BLaER1 (cell line): ENCODE measurements at regions not wholly inside any gene's neighbourhood (a gene's known extent, or its start where the extent isn't known, plus 50 kb on each side); places are given as distances from the start of the nearest gene placed in this dataset.

ENCODE experiments used
- H3K27ac ChIP-seq: shearing (Covaris generic); formaldehyde crosslinking; 2 replicates; pipeline ENCODE4 v1.8.1; 2022
- H3K27me3 ChIP-seq: shearing (Covaris generic); formaldehyde crosslinking; 2 replicates; pipeline ENCODE4 v1.8.1; 2022
- H3K36me3 ChIP-seq: shearing (Covaris generic); formaldehyde crosslinking; 2 replicates; pipeline ENCODE4 v1.8.1; 2022
- H3K4me1 ChIP-seq: shearing (Covaris generic); formaldehyde crosslinking; 2 replicates; pipeline ENCODE4 v1.8.1; 2022
- H3K4me2 ChIP-seq: shearing (Covaris generic); formaldehyde crosslinking; 2 replicates; pipeline ENCODE4 v1.8.1; 2022
- H3K4me3 ChIP-seq: shearing (Covaris generic); formaldehyde crosslinking; 2 replicates; pipeline ENCODE4 v1.8.1; 2022
- H3K9ac ChIP-seq: shearing (Covaris generic); formaldehyde crosslinking; 2 replicates; pipeline ENCODE4 v1.8.1; 2022
- H3K9me3 ChIP-seq: shearing (Covaris generic); formaldehyde crosslinking; 2 replicates; pipeline ENCODE4 v1.8.1; 2022
- H4K20me1 ChIP-seq: shearing (Covaris generic); formaldehyde crosslinking; 2 replicates; pipeline ENCODE4 v1.8.1; 2022
- Cebpa-rat ChIP-seq: shearing (Covaris generic); IDR thresholded peaks from 2 replicates; pipeline ENCODE4 v1.8.1; 2022

- no peaks in the 10 kb centered on the region for H3K36me3 ChIP-seq
- H3K4me2 ChIP-seq, result no peak overlapping the region
- no peak overlapping the region for H3K4me3 ChIP-seq
- no peak for TF ChIP-seq Cebpa-rat
- H3K4me1 ChIP-seq, result no peaks in the 10 kb centered on the region
- H3K27ac ChIP-seq, result no peak overlapping the region
- H3K9ac ChIP-seq, result no peak overlapping the region
- no peaks in the 10 kb centered on the region for H4K20me1 ChIP-seq
- H3K27me3 ChIP-seq, result no peaks in the 10 kb centered on the region
- H3K9me3 ChIP-seq, result no peaks in the 10 kb centered on the region
These were observed 63.7 kb downstream of the SPCS3 start for GRCh38 chr4:176383273-176384077.

- Histone ChIP-seq H4K20me1 (no peaks in the 10 kb centered on the region), H3K27me3 (no peaks in the 10 kb centered on the region), H3K4me3 (no peak overlapping the region), H3K4me1 (no peaks in the 10 kb centered on the region), H3K36me3 (no peaks in the 10 kb centered on the region), H3K4me2 (no peak overlapping the region), H3K27ac (no peak overlapping the region), H3K9ac (no peak overlapping the region), H3K9me3 (no peaks in the 10 kb centered on the region)
- TF ChIP-seq Cebpa-rat, result no peak
These were observed 65.8 kb downstream of the SPCS3 start for GRCh38 chr4:176385601-176386000.

- Histone ChIP-seq H3K36me3 (no peaks in the 10 kb centered on the region), H3K4me1 (no peaks in the 10 kb centered on the region), H3K4me3 (no peak overlapping the region), H3K4me2 (no peak overlapping the region), H3K9ac (no peak overlapping the region), H3K27me3 (no peaks in the 10 kb centered on the region), H4K20me1 (no peaks in the 10 kb centered on the region), H3K27ac (no peak overlapping the region), H3K9me3 (no peaks in the 10 kb centered on the region)
- no peak for TF ChIP-seq Cebpa-rat
These were observed 67.8 kb downstream of the SPCS3 start for GRCh38 chr4:176387571-176387970.

- no peak for TF ChIP-seq Cebpa-rat
- no peak overlapping the region for H3K9ac ChIP-seq
- no peaks in the 10 kb centered on the region for H3K4me1 ChIP-seq
- no peak overlapping the region for H3K27ac ChIP-seq
- H3K36me3 ChIP-seq, result no peaks in the 10 kb centered on the region
- H4K20me1 ChIP-seq, result no peaks in the 10 kb centered on the region
- H3K4me2 ChIP-seq, result no peak overlapping the region
- no peaks in the 10 kb centered on the region for H3K27me3 ChIP-seq
- H3K9me3 ChIP-seq, result no peaks in the 10 kb centered on the region
- no peak overlapping the region for H3K4me3 ChIP-seq
These were observed 73.7 kb downstream of the SPCS3 start for GRCh38 chr4:176393306-176394013.

GRCh38 chr4:176400816-176401461, 81.2 kb downstream of the SPCS3 start:
- H3K9ac ChIP-seq, result no peak overlapping the region
- H3K36me3 ChIP-seq, result no peaks in the 10 kb centered on the region
- no peak overlapping the region for H3K4me3 ChIP-seq
- no peaks in the 10 kb centered on the region for H3K4me1 ChIP-seq
- no peaks in the 10 kb centered on the region for H3K27me3 ChIP-seq
- no peaks in the 10 kb centered on the region for H3K9me3 ChIP-seq
- no peaks in the 10 kb centered on the region for H4K20me1 ChIP-seq
- no peak for TF ChIP-seq Cebpa-rat
- H3K4me2 ChIP-seq, result no peak overlapping the region
- H3K27ac ChIP-seq, result no peak overlapping the region

- Histone ChIP-seq H3K4me2 (no peak overlapping the region), H3K9ac (no peak overlapping the region), H3K27me3 (no peaks in the 10 kb centered on the region), H3K36me3 (no peaks in the 10 kb centered on the region), H4K20me1 (no peaks in the 10 kb centered on the region), H3K27ac (no peak overlapping the region), H3K4me1 (no peaks in the 10 kb centered on the region), H3K9me3 (no peaks in the 10 kb centered on the region), H3K4me3 (no peak overlapping the region)
- TF ChIP-seq Cebpa-rat, result no peak
These were observed 84.9 kb downstream of the SPCS3 start for GRCh38 chr4:176404621-176405020.

- no peak for TF ChIP-seq Cebpa-rat
- Histone ChIP-seq H3K4me3 (no peak overlapping the region), H3K36me3 (no peaks in the 10 kb centered on the region), H4K20me1 (no peaks in the 10 kb centered on the region), H3K9me3 (no peaks in the 10 kb centered on the region), H3K9ac (no peak overlapping the region), H3K27me3 (no peaks in the 10 kb centered on the region), H3K4me2 (no peak overlapping the region), H3K27ac (no peak overlapping the region), H3K4me1 (no peaks in the 10 kb centered on the region)
These were observed 86.5 kb downstream of the SPCS3 start for GRCh38 chr4:176406297-176406696.

- Histone ChIP-seq H3K4me1 (no peaks in the 10 kb centered on the region), H3K9ac (no peak overlapping the region), H3K27me3 (no peaks in the 10 kb centered on the region), H4K20me1 (no peaks in the 10 kb centered on the region), H3K9me3 (no peaks in the 10 kb centered on the region), H3K36me3 (no peaks in the 10 kb centered on the region), H3K4me2 (no peak overlapping the region), H3K4me3 (no peak overlapping the region), H3K27ac (no peak overlapping the region)
- no peak for TF ChIP-seq Cebpa-rat
These were observed 87.0 kb downstream of the SPCS3 start for GRCh38 chr4:176406736-176407135.

GRCh38 chr4:176409627-176410026, 89.9 kb downstream of the SPCS3 start:
- no peak overlapping the region for H3K4me3 ChIP-seq
- H3K4me1 ChIP-seq, result no peaks in the 10 kb centered on the region
- no peak overlapping the region for H3K27ac ChIP-seq
- no peaks in the 10 kb centered on the region for H3K27me3 ChIP-seq
- no peaks in the 10 kb centered on the region for H3K9me3 ChIP-seq
- no peak for TF ChIP-seq Cebpa-rat
- no peaks in the 10 kb centered on the region for H3K36me3 ChIP-seq
- no peaks in the 10 kb centered on the region for H4K20me1 ChIP-seq
- no peak overlapping the region for H3K4me2 ChIP-seq
- no peak overlapping the region for H3K9ac ChIP-seq

- Histone ChIP-seq H3K4me3 (no peak overlapping the region), H3K9me3 (no peaks in the 10 kb centered on the region), H3K4me2 (no peak overlapping the region), H3K27me3 (no peaks in the 10 kb centered on the region), H3K27ac (no peak overlapping the region), H4K20me1 (no peaks in the 10 kb centered on the region), H3K36me3 (no peaks in the 10 kb centered on the region), H3K9ac (no peak overlapping the region), H3K4me1 (no peaks in the 10 kb centered on the region)
- TF ChIP-seq Cebpa-rat, result no peak
These were observed 93.4 kb downstream of the SPCS3 start for GRCh38 chr4:176413171-176413570.
